ENCODE measurements at regions not wholly inside any gene's neighbourhood (a gene's known extent, or its start where the extent isn't known, plus 50 kb on each side); places are given as distances from the start of the nearest gene placed in this dataset.

DNA sequence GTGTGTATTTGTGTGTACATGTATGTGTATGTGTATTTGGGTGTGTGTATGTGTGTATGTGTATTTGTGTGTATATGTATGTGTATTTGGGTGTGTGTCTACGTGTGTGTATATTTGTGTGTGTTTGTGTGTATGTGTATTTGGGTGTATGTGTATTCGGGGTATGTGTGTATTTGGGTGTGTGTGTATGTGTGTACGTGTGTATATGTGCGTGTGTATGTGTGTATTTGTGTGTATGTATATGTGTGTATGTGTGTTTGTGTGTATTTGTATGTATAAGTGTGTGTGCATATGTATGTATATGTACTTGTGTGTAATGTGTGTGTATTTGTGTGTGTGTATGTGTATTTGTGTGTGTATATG is 62.0 kb downstream of the HAPSTR1 start:
- TF ChIP-seq, protein P1, sequence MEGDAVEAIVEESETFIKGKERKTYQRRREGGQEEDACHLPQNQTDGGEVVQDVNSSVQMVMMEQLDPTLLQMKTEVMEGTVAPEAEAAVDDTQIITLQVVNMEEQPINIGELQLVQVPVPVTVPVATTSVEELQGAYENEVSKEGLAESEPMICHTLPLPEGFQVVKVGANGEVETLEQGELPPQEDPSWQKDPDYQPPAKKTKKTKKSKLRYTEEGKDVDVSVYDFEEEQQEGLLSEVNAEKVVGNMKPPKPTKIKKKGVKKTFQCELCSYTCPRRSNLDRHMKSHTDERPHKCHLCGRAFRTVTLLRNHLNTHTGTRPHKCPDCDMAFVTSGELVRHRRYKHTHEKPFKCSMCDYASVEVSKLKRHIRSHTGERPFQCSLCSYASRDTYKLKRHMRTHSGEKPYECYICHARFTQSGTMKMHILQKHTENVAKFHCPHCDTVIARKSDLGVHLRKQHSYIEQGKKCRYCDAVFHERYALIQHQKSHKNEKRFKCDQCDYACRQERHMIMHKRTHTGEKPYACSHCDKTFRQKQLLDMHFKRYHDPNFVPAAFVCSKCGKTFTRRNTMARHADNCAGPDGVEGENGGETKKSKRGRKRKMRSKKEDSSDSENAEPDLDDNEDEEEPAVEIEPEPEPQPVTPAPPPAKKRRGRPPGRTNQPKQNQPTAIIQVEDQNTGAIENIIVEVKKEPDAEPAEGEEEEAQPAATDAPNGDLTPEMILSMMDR (IDR thresholded peaks at IDR 0.05; ENCODE audit: low read depth, low read length): no peak
- TF ChIP-seq POLR2A (IDR thresholded peaks at IDR 0.05; ENCODE audit: extremely low read depth, insufficient read length): no peak

Measured in NB4 (cell line).